Thoracic aorta (tissue), 2 donors: ENCODE measurements at regions not wholly inside any gene's neighbourhood (a gene's known extent, or its start where the extent isn't known, plus 50 kb on each side); places are given as distances from the start of the nearest gene placed in this dataset.
"Not testable (repeated sequence)": the region's sequence is repeated elsewhere in the genome, so short reads cannot be mapped to it uniquely, and the experiment has no call there.

Source experiments
- ATAC-seq: fragments of 150-250 bp; one replicate; pipeline ENCODE4 v1.8.0; 2017; ENCODE audit warnings: low read depth; ENCODE audit not compliant: insufficient number of reproducible peaks, low FRiP score
- DNase-seq: peaks from one replicate; pipeline ENCODE4 v3.0.0-alpha.2; 2020; ENCODE audit warnings: low spot score
- H3K27ac ChIP-seq, 2 donors: fragments of 200-600 bp; sonication (generic); 1 replicate in 1 of 2; 2 replicates in 1 of 2; pipeline ENCODE4 v1.5.1; 2016; ENCODE audit warnings: mild to moderate bottlenecking in 2 of 2, moderate library complexity in 2 of 2
- H3K27me3 ChIP-seq: fragments of 200-600 bp; sonication (generic); replicated peaks from 2 replicates; pipeline ENCODE4 v1.6.0; 2016; ENCODE audit warnings: mild to moderate bottlenecking; ENCODE audit not compliant: insufficient read depth
- H3K36me3 ChIP-seq: fragments of 200-600 bp; sonication (generic); one replicate; pipeline ENCODE4 v1.5.1; 2016
- H3K4me1 ChIP-seq, 2 donors: fragments of 200-600 bp; sonication (generic); 1 replicate in 1 of 2; 2 replicates in 1 of 2; pipeline versions ENCODE4 v1.5.1 to v1.6.0; 2016; ENCODE audit warnings: low read depth in 2 of 2, mild to moderate bottlenecking in 1 of 2; ENCODE audit not compliant: control insufficient read depth in 1 of 2
- H3K4me3 ChIP-seq: fragments of 200-600 bp; sonication (generic); 2 replicates; pipeline ENCODE4 v1.5.1; 2016; ENCODE audit warnings: mild to moderate bottlenecking
- H3K9me3 ChIP-seq: fragments of 200-600 bp; sonication (generic); 2 replicates; pipeline ENCODE4 v1.5.1; 2016
- CTCF ChIP-seq: fragments of 200-600 bp; sonication (generic); IDR thresholded peaks from one replicate; pipeline ENCODE4 v1.5.1; 2019; ENCODE audit warnings: antibody characterized with exemption

GRCh38 chr5:122694884-122695283 is 80.0 kb upstream of the SNX2 start:
- DNase-seq (no peak), ATAC-seq (no peak)
- no peaks in the 10 kb centered on the region for H3K9me3 ChIP-seq
- no peak overlapping the region for H3K4me3 ChIP-seq
- no peaks in the 10 kb centered on the region for H3K27me3 ChIP-seq
- no peak for TF ChIP-seq CTCF
- no peak overlapping the region for H3K27ac ChIP-seq
- H3K36me3 ChIP-seq: no peaks in the 10 kb centered on the region
- H3K4me1 ChIP-seq: no peaks in the 10 kb centered on the region

- not testable (repeated sequence) for ATAC-seq, H3K9me3 ChIP-seq, H3K36me3 ChIP-seq, DNase-seq, H3K4me3 ChIP-seq, H3K4me1 ChIP-seq, H3K27me3 ChIP-seq, H3K27ac ChIP-seq
These were observed 78.1 kb upstream of the SNX2 start for GRCh38 chr5:122696735-122697134.

- Histone ChIP-seq H3K4me3 (no peak overlapping the region), H3K36me3 (no peaks in the 10 kb centered on the region), H3K27me3 (no peaks in the 10 kb centered on the region), H3K9me3 (no peaks in the 10 kb centered on the region), H3K27ac (no peak overlapping the region), H3K4me1 (no peaks in the 10 kb centered on the region)
- DNase-seq (no peak), ATAC-seq (no peak)
- TF ChIP-seq CTCF: no peak
These were observed 77.7 kb upstream of the SNX2 start for GRCh38 chr5:122697191-122697590.

GRCh38 chr5:122699201-122699600 is 75.7 kb upstream of the SNX2 start:
- H3K9me3 ChIP-seq: no peaks in the 10 kb centered on the region
- H3K27ac ChIP-seq: no peak overlapping the region
- no peak overlapping the region for H3K4me3 ChIP-seq
- ATAC-seq: no peak
- H3K4me1 ChIP-seq: no peaks in the 10 kb centered on the region
- no peaks in the 10 kb centered on the region for H3K36me3 ChIP-seq
- TF ChIP-seq CTCF: no peak
- DNase-seq: no peak
- no peaks in the 10 kb centered on the region for H3K27me3 ChIP-seq

GRCh38 chr5:122701640-122702523 is 73.0 kb upstream of the SNX2 start:
- H3K4me1 ChIP-seq: no peaks in the 10 kb centered on the region
- H3K36me3 ChIP-seq: no peaks in the 10 kb centered on the region
- DNase-seq: no peak
- ATAC-seq: no peak
- no peak for TF ChIP-seq CTCF
- no peaks in the 10 kb centered on the region for H3K27me3 ChIP-seq
- no peak overlapping the region for H3K4me3 ChIP-seq
- no peaks in the 10 kb centered on the region for H3K9me3 ChIP-seq
- no peak overlapping the region for H3K27ac ChIP-seq

- Histone ChIP-seq H3K36me3 (no peaks in the 10 kb centered on the region), H3K4me3 (no peak overlapping the region), H3K27ac (no peak overlapping the region), H3K4me1 (no peaks in the 10 kb centered on the region), H3K27me3 (no peaks in the 10 kb centered on the region), H3K9me3 (no peaks in the 10 kb centered on the region)
- no peak for TF ChIP-seq CTCF
- DNase-seq: no peak
- ATAC-seq: no peak
These were observed 72.4 kb upstream of the SNX2 start for GRCh38 chr5:122702524-122702875.
